Thyroid gland (tissue), 4 donors: ENCODE measurements at regions not wholly inside any gene's neighbourhood (a gene's known extent, or its start where the extent isn't known, plus 50 kb on each side); places are given as distances from the start of the nearest gene placed in this dataset.

ENCODE experiments used
- CTCF ChIP-seq, 6 experiments: fragments of 200-600 bp in 3 of 6; fragments of 450-650 bp in 3 of 6; sonication (generic) in 3 of 6; IDR thresholded peaks; one replicate each; pipeline ENCODE4 v1.5.1; 2016 to 2019; ENCODE audit warnings: antibody characterized with exemption in 6 of 6, mild to moderate bottlenecking in 2 of 6, inconsistent platforms in 1 of 6, moderate library complexity in 1 of 6
- POLR2A ChIP-seq, 2 donors: fragments of 450-650 bp; IDR thresholded peaks; one replicate each; pipeline ENCODE4 v1.6.1; 2017; ENCODE audit warnings: antibody characterized with exemption in 2 of 2, mild to moderate bottlenecking in 2 of 2, moderate library complexity in 1 of 2

- no peak for TF ChIP-seq CTCF (IDR thresholded peaks at IDR 0.05)
- no peak for TF ChIP-seq POLR2A (IDR thresholded peaks at IDR 0.05)
Observed at GRCh38 chr10:118392761-118393160, 50.6 kb upstream of the FAM204A start.
